ENCODE measurements at regions not wholly inside any gene's neighbourhood (a gene's known extent, or its start where the extent isn't known, plus 50 kb on each side); places are given as distances from the start of the nearest gene placed in this dataset.
"Not testable (repeated sequence)": the region's sequence is repeated elsewhere in the genome, so short reads cannot be mapped to it uniquely, and the experiment has no call there.

GRCh38 chrX:34401411-34401810 is 255.7 kb downstream of the TMEM47 start:
- peak; percentile 5 for DNase-seq

DNA sequence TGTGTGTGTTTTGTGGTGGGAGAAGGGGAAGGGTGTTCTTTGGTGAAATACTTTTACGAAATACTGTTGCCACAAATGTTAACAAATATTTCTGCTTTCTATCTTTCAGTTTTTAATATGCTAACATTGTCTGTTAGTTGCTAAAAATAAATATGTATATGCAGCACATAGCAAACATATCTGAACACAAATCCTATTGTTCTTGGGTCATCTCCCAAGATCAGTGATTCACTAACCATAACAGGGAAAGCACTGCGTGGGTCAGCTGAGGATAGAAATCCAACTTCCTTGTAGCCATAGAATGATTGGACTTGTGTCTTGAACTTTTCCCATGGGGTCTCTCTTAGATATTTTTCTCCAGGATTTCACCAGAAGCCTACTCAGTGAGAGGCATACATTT is 250.3 kb upstream of the FAM47A start:
- peak; percentile 71 for DNase-seq

GRCh38 chrX:34381241-34381640 is 249.1 kb upstream of the FAM47A start:
- peak; percentile 9 for DNase-seq

GRCh38 chrX:34379891-34380290 is 247.8 kb upstream of the FAM47A start:
- no peak for DNase-seq

DNA sequence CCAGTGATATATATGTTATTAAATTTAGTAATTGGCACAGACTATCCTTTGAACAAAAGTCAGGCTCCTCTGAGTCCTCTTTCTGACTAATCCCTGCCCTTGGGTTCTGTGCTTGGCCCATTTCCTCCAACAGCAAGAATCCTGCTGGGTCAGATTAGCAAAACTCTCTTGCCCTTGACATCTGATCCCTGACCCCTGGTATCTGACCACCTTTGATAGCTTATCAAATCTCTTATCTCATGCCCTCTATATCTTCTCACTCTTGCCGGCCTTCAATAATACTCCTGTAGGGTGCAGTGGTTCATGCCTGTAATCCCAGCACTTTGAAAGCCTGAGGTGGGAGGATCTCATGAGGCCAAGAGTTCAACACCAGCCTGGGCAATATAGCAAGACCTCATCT is 245.5 kb upstream of the FAM47A start:
- no peak for DNase-seq

DNA sequence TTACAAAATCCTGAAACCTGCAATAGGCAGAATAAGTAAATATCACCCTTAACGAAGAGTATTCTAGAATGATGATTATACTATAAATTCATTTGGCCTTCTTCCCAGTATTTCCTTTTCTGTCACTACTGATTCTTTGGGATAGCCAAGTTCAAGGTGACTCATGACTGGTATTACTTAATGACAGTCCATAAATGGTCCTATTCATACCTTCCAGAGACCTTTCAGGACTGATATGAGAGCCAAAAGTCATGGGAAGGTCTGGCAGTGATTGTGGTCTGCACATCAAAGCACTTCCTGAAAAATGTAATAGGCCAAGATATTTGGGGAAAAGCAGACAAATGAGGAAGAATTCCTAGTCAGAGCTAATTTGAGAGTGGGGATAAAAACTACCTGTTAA is 239.6 kb upstream of the FAM47A start:
- DNase-seq: no peak

DNA sequence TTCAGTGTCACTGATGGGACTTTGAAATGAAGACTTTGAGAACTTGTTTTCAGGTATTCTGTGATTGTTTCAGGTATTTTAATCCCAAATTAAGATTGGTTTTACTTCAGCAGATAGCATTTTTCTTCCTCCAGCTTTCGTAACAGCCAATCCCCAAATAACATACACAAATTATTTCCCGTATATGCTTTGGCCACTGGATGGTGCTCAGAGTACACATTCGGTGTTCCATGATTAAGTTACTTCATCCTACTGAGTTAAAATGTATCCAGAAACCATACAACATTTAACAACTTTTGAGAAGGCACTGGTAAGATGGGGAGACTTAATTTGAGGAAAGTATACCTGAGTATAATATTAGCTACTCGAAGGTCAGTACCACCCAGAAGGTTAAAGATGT is 233.4 kb upstream of the FAM47A start:
- no peak for DNase-seq

DNA sequence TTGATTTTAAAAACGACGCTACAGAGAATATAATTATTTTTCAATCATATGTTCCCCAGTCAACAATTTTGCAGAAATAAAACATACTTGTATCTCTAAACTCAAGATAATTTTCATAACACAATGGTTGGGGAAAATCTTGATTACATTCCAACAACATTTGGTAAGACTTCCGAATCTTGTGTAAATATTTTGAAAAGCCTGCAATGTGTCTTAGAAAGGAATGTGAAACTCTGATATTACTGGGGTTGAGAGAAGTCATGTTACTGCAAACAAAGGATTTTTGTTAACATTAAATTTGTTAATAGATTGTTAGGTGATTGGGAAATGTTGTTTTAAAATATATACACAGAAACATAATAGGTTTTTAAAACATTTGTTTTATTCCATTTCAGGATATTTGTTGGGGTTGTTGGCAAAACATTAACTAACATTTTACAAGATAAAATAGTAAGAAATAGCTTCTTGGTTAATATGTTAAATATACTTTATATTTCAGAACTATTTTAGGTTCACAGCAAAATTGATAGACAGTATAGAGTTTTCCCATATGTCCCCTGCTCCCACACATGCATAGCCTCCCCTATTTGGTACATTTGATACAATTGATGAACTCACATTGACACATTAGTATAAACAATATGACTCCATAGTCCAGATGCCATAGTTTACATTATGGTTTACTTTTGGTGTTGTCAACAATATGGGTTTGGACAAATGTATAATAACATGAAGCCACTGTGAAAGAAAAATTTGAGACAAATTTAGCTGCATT is 218.6 kb upstream of the FAM47A start:
- no peak for DNase-seq

GRCh38 chrX:34343001-34343400 is 210.9 kb upstream of the FAM47A start:
- DNase-seq: no peak

GRCh38 chrX:34341814-34342213 is 209.7 kb upstream of the FAM47A start:
- DNase-seq: no peak

GRCh38 chrX:34341258-34341657 is 209.1 kb upstream of the FAM47A start:
- no peak for DNase-seq

GRCh38 chrX:34338046-34338445 is 205.9 kb upstream of the FAM47A start:
- no peak for DNase-seq

DNA sequence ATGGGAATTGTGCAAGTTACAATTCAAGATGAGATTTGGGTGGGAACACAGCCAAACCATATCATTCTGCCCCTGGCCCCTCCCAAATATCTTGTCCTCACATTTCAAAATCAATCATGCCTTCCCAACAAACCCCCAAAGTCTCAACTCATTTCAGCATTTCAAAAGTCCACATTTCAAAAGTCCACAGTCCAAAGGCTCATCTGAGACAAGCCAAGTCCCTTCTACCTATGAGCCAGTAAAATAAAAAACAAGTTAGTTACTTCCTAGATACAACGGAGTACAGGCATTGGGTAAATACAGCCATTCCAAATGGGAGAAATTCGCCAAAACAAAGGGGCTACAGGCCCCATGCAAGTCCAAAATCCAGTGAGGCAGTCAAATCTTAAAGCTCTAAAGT is 203.3 kb upstream of the FAM47A start:
- DNase-seq: not testable (repeated sequence)

GRCh38 chrX:34332334-34332733 is 200.2 kb upstream of the FAM47A start:
- no peak for DNase-seq

DNA sequence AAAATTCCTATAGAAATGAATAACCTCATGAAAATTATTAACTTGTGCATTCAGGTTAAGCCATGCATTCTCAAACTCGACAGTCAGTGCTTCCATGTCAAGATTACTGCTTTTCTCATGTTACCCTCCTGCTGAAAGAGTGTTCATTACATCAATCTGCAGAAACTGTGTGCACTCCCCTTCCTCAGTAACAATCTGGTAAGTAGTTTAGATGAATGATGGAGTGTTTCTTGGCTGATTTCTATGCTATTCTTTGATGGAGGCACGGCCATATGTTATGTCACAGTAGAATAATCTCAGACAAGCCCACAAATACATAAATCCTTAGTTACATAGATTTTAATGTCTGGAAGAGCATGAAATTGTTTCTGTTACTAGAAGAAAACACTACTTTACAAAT is 193.3 kb upstream of the FAM47A start:
- DNase-seq: no peak

GRCh38 chrX:34320424-34320823 is 188.3 kb upstream of the FAM47A start:
- not testable (repeated sequence) for DNase-seq

GRCh38 chrX:34300871-34301270 is 168.8 kb upstream of the FAM47A start:
- peak; percentile 10 for DNase-seq

GRCh38 chrX:34299451-34299967 is 167.4 kb upstream of the FAM47A start:
- DNase-seq: no peak

- no peak for DNase-seq
Observed at GRCh38 chrX:34294665-34295064, 162.6 kb upstream of the FAM47A start.

GRCh38 chrX:34288782-34289181 is 156.7 kb upstream of the FAM47A start:
- peak; percentile 0 for DNase-seq

DNA sequence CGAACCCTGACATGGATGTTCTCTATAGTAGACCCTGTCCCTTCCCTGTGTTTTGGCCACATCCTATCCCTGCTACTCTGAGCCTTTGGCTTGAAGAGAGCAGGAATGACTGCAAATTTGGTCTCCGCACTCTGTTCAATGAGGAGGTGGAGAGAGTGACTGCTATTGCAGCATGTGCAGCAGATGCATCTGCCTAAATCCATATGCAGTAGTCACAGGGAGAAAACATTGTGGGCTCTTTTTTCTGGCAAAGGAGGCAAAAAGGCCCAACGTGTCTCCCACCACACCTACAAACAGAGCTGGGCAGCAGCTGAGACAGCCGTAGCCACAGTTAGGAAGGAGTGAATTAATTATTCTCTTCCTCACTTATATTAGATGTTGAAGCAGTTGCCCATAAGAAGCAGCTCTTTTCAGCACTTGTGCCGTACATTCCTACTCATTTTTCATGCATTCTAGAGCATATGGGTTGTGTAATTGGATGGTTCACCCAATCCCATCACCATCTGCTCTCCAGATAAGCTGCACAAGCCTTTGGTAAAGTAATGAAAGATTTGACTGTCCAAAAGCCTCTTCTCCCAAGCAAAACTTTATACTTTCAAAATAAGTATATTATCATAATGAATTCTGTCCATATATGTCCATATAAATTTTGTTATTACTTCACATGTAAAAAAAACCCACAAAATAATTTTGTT is 147.9 kb upstream of the FAM47A start:
- no peak for DNase-seq

DNA sequence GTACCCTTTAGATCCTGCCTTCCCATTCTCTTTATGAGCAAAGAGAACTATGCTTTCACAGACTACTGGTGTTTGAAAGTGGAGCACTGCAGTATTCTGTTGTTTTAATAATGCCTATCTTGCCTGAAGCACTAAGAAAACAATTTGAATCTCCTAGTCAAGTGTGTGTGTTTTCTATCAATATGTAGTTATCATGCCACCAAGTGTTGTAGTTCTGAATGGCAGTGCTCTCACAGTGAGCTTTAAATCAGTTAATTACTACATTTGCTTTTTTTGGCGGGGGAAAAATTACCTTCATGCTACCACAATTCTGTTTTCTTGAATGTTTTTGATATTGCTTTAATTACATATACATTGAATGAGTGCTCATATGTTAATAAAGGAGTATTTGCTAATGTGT is 143.6 kb upstream of the FAM47A start:
- no peak for DNase-seq

DNA sequence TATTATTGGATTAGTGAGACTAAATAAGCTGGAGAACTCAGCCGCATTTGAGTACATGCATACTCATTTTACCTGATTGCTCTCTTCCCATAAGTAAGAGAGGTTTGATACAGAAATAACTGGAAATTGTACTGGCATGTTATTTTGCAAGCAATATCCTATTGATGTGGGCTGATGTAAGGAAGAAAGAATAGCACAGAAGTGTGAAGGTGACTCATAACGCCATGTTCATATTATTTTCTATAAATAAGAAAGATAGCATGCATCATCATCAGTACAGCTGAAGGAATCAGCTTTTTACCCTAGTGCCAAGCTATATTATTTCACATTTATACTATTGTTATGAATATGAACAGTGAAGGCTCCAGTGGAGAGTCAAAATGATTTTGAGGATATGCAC is 138.3 kb upstream of the FAM47A start:
- DNase-seq: no peak

- peak; percentile 5 for DNase-seq
Observed at GRCh38 chrX:34238896-34239295, 106.8 kb upstream of the FAM47A start.

All from fibroblast of skin of right biceps (primary cell).